GM12874 (cell line): ENCODE measurements at regions not wholly inside any gene's neighbourhood (a gene's known extent, or its start where the extent isn't known, plus 50 kb on each side); places are given as distances from the start of the nearest gene placed in this dataset.

Source experiments
- TF ChIP-seq, protein P1 (sequence below): IDR thresholded peaks from 2 replicates; pipeline ENCODE4 v1.5.1; 2011; ENCODE audit warnings: low read depth, mild to moderate bottlenecking, control low read depth, low read length, moderate library complexity; ENCODE audit not compliant: insufficient read depth

DNA sequence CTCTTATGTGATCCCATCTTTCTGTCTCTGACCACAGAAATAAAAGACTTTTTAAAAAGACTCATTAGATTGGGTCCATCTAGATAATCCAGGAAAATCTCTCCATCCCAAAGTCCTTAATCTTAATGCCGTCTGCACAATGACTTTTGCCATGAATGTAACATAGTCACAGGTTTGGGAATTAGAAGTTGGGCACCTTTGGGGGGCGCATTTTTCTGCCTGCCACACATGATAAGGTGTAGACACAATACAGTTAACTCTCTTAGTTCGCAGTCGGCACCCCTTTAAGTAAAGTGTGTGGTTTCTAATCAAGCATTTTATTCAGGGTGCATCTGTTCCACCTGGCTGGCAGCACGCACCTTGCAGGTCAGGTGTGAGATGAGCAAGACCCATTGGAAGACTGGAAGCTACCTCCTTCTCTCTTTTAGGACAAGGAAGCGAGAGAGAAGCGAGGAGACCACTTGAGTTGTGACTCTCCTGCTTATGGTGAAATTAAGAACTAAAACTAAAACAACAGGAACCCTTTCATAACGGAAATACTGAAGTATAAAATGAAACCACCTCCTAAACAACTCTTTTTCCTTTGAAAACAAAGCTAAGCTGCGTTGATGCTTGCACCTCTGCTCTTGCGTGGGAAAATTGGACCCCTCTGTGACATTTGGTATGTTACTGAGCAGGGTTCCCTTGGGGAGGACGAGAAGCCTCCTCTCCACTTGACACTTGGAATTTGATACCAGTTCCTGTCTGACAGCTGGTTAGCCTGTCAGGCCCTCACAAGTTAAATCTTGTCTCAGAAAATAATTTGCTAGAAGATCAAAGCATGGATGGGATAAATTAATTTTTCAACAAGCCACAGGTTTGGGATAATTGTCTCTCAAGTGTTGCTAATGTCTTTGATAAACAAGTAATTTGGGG lies 304.6 kb upstream of the DMRT1 start:
- TF ChIP-seq, protein P1, sequence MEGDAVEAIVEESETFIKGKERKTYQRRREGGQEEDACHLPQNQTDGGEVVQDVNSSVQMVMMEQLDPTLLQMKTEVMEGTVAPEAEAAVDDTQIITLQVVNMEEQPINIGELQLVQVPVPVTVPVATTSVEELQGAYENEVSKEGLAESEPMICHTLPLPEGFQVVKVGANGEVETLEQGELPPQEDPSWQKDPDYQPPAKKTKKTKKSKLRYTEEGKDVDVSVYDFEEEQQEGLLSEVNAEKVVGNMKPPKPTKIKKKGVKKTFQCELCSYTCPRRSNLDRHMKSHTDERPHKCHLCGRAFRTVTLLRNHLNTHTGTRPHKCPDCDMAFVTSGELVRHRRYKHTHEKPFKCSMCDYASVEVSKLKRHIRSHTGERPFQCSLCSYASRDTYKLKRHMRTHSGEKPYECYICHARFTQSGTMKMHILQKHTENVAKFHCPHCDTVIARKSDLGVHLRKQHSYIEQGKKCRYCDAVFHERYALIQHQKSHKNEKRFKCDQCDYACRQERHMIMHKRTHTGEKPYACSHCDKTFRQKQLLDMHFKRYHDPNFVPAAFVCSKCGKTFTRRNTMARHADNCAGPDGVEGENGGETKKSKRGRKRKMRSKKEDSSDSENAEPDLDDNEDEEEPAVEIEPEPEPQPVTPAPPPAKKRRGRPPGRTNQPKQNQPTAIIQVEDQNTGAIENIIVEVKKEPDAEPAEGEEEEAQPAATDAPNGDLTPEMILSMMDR, result no peak

DNA sequence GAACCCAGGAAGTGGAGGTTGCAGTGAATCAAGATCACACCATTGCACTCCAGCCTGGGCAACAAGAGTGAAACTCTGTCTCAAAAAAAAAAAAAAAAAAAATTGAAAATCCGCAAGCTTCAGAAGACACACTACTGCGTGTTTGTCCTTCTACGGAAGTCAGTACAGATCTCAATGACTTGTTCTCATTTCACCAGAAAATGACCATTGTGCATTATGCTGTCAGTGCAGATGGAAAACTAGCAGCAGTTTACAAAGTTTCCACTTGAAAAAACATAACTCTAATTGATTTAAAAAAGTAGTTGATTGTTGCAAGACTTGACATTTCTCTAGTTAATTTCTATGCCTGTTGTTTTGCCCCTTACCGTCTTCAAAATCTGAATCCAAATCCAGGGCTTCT lies 298.0 kb upstream of the DMRT1 start:
- TF ChIP-seq, protein P1, result no peak

DNA sequence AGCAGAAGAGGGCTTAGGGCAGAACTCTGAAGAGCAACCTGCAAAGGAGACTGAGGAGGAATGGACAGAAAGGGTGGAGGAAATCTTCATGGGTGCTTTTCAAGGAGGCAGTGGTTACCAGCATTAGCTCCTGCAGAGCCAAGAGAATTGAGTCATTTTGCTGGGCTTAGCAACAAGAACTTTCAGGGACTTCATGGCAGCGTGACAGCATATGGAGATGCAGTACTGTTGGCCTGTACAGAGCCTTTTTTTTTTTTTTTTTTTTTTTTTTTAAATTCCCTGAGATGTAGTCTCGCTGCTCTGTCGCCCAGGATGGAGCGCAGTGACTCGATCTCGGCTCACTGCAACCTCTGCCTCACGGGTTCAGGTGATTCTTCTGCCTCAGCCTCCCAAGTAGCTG lies 296.0 kb upstream of the DMRT1 start:
- TF ChIP-seq, protein P1, result no peak

DNA sequence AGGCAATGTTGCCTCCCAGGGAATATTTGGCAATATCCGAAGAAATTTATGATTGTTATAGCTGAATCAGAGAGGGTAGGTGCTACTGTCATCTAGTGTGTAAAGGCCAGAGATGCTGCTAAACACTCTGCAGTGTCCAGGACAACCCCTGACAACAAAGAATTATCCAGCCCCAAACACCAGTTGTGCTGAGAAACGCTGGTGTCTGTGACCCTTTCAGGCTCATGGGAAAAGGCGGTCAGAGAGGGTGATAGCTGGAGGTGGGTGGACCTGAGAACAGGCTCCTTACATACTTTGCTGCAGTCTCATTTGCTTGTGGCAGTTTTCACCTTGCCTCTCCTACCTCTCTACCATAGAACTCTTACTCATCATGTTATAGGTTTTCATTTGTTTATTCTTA lies 295.3 kb upstream of the DMRT1 start:
- TF ChIP-seq, protein P1, result no peak

DNA sequence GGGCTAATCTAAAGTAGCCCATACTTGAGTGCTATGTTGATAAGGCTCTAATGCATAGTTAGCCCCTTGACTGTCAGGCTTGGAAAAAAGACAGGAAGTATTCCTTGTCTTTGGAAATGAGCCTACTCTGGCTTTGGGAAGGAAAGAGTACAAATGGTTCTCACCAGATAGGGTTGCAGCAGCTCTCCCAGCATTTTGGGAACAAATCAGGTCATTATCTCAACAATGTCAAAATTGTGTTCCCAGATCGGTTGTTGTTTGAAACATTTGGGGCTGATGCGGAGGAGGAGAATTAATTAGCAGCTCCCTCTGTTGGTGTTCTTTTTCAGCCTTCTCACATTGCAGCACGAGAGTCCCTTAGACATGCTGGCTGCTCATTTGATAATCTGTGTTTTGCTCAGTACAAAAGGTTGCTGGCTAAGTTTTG lies 294.7 kb upstream of the DMRT1 start:
- TF ChIP-seq, protein P1, result no peak

DNA sequence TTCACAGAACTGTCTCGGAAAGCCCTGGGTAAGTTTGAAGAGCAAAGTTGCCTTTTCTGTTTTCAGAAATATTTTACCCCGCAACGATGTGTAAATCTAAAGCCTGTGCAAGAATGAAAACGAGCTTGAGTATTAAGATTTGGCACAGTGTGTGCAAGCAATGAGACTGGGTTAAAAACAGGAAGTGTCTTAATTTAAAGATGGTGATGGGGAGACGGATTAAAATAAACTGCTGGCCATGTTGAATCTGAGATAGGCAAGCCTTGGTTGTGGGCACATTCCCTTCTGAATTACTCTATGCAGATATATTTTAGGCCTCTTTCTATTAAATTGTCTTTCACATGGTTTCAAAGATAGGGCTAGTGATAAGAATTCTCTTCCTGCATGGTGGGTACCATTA lies 294.2 kb upstream of the DMRT1 start:
- TF ChIP-seq, protein P1, result no peak

DNA sequence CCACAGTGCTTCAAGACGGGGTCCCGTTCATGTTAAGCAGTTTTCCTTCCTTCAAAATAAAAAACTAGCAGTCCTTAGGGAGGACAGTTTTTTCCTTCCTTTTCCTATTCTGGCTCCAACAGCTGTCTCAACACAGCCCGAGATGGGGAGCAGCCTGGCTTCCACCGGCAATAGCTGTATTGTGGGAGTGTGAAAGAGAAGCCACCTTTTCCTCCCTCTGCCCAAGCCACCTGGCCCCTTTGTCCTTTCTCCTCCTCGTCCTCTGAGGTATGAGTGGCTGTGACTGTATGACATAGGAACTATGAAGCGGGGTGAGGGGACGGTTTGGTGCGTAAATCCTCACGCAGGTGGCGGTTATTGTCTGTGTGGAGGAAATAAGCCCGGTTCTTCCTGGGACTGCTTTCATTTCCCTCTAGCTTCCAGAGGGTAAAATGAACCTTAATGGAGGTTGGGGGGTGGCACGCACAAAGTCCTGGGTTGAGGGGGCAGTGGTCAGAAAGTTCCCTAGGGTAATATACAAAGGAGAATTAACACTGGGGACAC lies 292.0 kb upstream of the DMRT1 start:
- TF ChIP-seq, protein P1, result no peak
